Amniotic epithelial cell (primary cell): ENCODE measurements at regions not wholly inside any gene's neighbourhood (a gene's known extent, or its start where the extent isn't known, plus 50 kb on each side); places are given as distances from the start of the nearest gene placed in this dataset.
"Not testable (repeated sequence)": the region's sequence is repeated elsewhere in the genome, so short reads cannot be mapped to it uniquely, and the experiment has no call there.

Source experiments
- DNase-seq: peaks from one replicate; pipeline ENCODE4 v3.0.0-alpha.2; 2010; ENCODE audit warnings: low read depth

- DNase-seq, result no peak
These were observed 414.1 kb downstream of the BRD1 start for GRCh38 chr22:49413551-49413950.

- DNase-seq, result no peak
These were observed 414.5 kb downstream of the BRD1 start for GRCh38 chr22:49413146-49413545.

- DNase-seq, result no peak
These were observed 415.4 kb downstream of the BRD1 start for GRCh38 chr22:49412236-49412635.

- no peak for DNase-seq
These were observed 416.4 kb downstream of the BRD1 start for GRCh38 chr22:49411236-49411635.

- DNase-seq, result no peak
These were observed 419.4 kb downstream of the BRD1 start for GRCh38 chr22:49408102-49408836.

GRCh38 chr22:49406879-49407587, 420.6 kb downstream of the BRD1 start:
- no peak for DNase-seq

- no peak for DNase-seq
These were observed 421.5 kb downstream of the BRD1 start for GRCh38 chr22:49406047-49406650.

- no peak for DNase-seq
These were observed 422.1 kb downstream of the BRD1 start for GRCh38 chr22:49405590-49405989.

GRCh38 chr22:49404576-49405241, 423.0 kb downstream of the BRD1 start:
- DNase-seq, result no peak

- no peak for DNase-seq
These were observed 423.7 kb downstream of the BRD1 start for GRCh38 chr22:49404020-49404419.

GRCh38 chr22:49403102-49403501, 424.6 kb downstream of the BRD1 start:
- no peak for DNase-seq

GRCh38 chr22:49402169-49402568, 425.5 kb downstream of the BRD1 start:
- no peak for DNase-seq

- no peak for DNase-seq
These were observed 426.6 kb downstream of the BRD1 start for GRCh38 chr22:49400941-49401598.

- DNase-seq, result no peak
These were observed 427.3 kb downstream of the BRD1 start for GRCh38 chr22:49400136-49400940.

- DNase-seq, result no peak
These were observed 429.0 kb downstream of the BRD1 start for GRCh38 chr22:49398646-49399045.

GRCh38 chr22:49398115-49398514, 429.6 kb downstream of the BRD1 start:
- no peak for DNase-seq

GRCh38 chr22:49396817-49397216, 430.9 kb downstream of the BRD1 start:
- no peak for DNase-seq

- no peak for DNase-seq
These were observed 432.1 kb downstream of the BRD1 start for GRCh38 chr22:49395617-49396016.

GRCh38 chr22:49395062-49395461, 432.6 kb downstream of the BRD1 start:
- DNase-seq, result not testable (repeated sequence)

- DNase-seq, result no peak
These were observed 433.4 kb downstream of the BRD1 start for GRCh38 chr22:49394116-49394785.

GRCh38 chr22:49393526-49393925, 434.1 kb downstream of the BRD1 start:
- DNase-seq, result no peak
